DOHH2 (cell line): ENCODE measurements at regions not wholly inside any gene's neighbourhood (a gene's known extent, or its start where the extent isn't known, plus 50 kb on each side); places are given as distances from the start of the nearest gene placed in this dataset.

ENCODE experiments used
- EZH2phosphoT487 ChIP-seq: fragments of 200-600 bp; sonication (generic); IDR thresholded peaks from 2 replicates; pipeline ENCODE4 v1.6.1; 2017; ENCODE audit warnings: borderline replicate concordance, mild to moderate bottlenecking, antibody characterized with exemption, low read length, moderate library complexity, mixed read lengths
- TF ChIP-seq, protein P1 (sequence below): fragments of 200-600 bp; sonication (generic); IDR thresholded peaks from one replicate; pipeline ENCODE4 v1.5.1; 2014; ENCODE audit warnings: antibody characterized with exemption, mild to moderate bottlenecking, low read depth, low read length; ENCODE audit not compliant: poor library complexity, severe bottlenecking

DNA sequence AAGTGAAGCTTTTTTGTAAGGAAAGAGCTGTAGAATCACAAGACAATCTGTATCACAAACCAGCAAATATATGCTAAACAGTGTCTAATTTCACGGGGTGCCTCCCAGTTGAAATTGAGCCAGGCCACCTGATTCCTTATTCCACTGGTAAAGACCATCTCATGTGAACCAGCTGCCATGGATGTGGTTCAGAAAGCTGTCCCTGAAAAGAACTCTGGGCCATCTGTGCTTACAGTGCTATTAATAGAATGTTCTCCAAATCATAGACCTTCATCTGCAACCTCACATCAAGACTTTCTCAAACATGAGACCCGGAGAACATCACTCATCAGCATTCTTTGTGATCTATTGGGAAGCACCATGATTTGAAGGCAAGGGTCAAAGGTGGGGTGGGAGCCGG, 89.7 kb downstream of the FBXO5 start:
- TF ChIP-seq, protein P1, sequence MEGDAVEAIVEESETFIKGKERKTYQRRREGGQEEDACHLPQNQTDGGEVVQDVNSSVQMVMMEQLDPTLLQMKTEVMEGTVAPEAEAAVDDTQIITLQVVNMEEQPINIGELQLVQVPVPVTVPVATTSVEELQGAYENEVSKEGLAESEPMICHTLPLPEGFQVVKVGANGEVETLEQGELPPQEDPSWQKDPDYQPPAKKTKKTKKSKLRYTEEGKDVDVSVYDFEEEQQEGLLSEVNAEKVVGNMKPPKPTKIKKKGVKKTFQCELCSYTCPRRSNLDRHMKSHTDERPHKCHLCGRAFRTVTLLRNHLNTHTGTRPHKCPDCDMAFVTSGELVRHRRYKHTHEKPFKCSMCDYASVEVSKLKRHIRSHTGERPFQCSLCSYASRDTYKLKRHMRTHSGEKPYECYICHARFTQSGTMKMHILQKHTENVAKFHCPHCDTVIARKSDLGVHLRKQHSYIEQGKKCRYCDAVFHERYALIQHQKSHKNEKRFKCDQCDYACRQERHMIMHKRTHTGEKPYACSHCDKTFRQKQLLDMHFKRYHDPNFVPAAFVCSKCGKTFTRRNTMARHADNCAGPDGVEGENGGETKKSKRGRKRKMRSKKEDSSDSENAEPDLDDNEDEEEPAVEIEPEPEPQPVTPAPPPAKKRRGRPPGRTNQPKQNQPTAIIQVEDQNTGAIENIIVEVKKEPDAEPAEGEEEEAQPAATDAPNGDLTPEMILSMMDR = no peak
- no peak for TF ChIP-seq EZH2phosphoT487
